Endothelial cell of umbilical vein (primary cell): ENCODE measurements at regions not wholly inside any gene's neighbourhood (a gene's known extent, or its start where the extent isn't known, plus 50 kb on each side); places are given as distances from the start of the nearest gene placed in this dataset.
A peak's percentile ranks its signal among the peaks of the same experiment; 100 is the strongest.

ENCODE experiments used
- BruUV-seq: library from RNA; stranded (reverse); fragments of 400-500 nt; replicated peaks from 2 replicates; lab custom pipeline; 2021; lab: Mats Ljungman, UMichigan
- CTCF ChIA-PET: fragments of 300-600, 350-600 bp; sonication (Branson Sonifier 250); formaldehyde crosslinking; loops from one replicate; lab custom pipeline; 2021; ENCODE audit warnings: antibody characterized with exemption, inconsistent platforms; lab: Charles Lee
- POLR2A ChIA-PET: fragments of 300-600, 350-600 bp; sonication (Branson Sonifier 250); formaldehyde crosslinking; loops from one replicate; lab custom pipeline; 2021; ENCODE audit warnings: antibody characterized with exemption, inconsistent platforms; lab: Charles Lee
- DNase-seq: peaks from one replicate; pipeline ENCODE4 v3.0.0-alpha.2; 2011; ENCODE audit warnings: low read depth, low spot score
- FAIRE-seq: peaks from 2 replicates; lab custom pipeline; 2011; peaks lifted over from hg19 to GRCh38; lab: Jason Lieb, UNC
- H2AFZ ChIP-seq: 2 replicates; pipeline ENCODE4 v1.6.0; 2012; ENCODE audit warnings: low read depth, low read length, control low read depth, inconsistent platforms
- H3K27ac ChIP-seq: 2 replicates; pipeline ENCODE4 v1.5.1; 2011; ENCODE audit warnings: low read depth, mild to moderate bottlenecking, control low read depth, low read length, moderate library complexity; ENCODE audit not compliant: insufficient read depth
- H3K27me3 ChIP-seq, 2 experiments: 2 replicates each; pipeline versions ENCODE4 v1.6.0 to v1.6.1; 2011; ENCODE audit warnings: low read length in 2 of 2, mixed read lengths in 1 of 2; ENCODE audit not compliant: control insufficient read depth in 2 of 2, insufficient read depth in 2 of 2
- H3K36me3 ChIP-seq, 2 experiments: 2 replicates in 1 of 2; 3 replicates in 1 of 2; pipeline ENCODE4 v1.5.1; 2011; ENCODE audit warnings: low read length in 2 of 2, mild to moderate bottlenecking in 1 of 2, moderate library complexity in 1 of 2; ENCODE audit not compliant: control insufficient read depth in 2 of 2, insufficient read depth in 2 of 2; ENCODE audit errors: extremely low read depth in 1 of 2
- H3K4me1 ChIP-seq: 3 replicates; pipeline ENCODE4 v1.5.1; 2011; ENCODE audit warnings: mild to moderate bottlenecking, low read length; ENCODE audit not compliant: control insufficient read depth, insufficient read depth; ENCODE audit errors: extremely low read depth
- H3K4me2 ChIP-seq: 2 replicates; pipeline ENCODE4 v1.6.1; 2011; ENCODE audit warnings: low read length, control low read depth, mixed read lengths; ENCODE audit not compliant: insufficient read depth
- H3K4me3 ChIP-seq, 3 experiments: fragments of 200-600 bp in 1 of 3; sonication (generic), shearing (Covaris generic) in 1 of 3; replicated peaks in 1 of 3; 2 replicates each; pipeline ENCODE4 v1.5.1; 2011 to 2016; ENCODE audit warnings: control low read depth in 3 of 3, low read length in 3 of 3, mild to moderate bottlenecking in 2 of 3, inconsistent platforms in 1 of 3, low read depth in 1 of 3, moderate library complexity in 1 of 3; ENCODE audit not compliant: insufficient read depth in 1 of 3
- H3K79me2 ChIP-seq: 2 replicates; pipeline ENCODE4 v1.6.0; 2012; ENCODE audit warnings: low read length, inconsistent platforms; ENCODE audit not compliant: control insufficient read depth, insufficient read depth
- H3K9ac ChIP-seq: replicated peaks from 2 replicates; pipeline ENCODE3; 2011; ENCODE audit warnings: low read length, control low read depth; ENCODE audit not compliant: insufficient read depth; ENCODE audit errors: extremely low read depth
- H3K9me1 ChIP-seq: replicated peaks from 3 replicates; pipeline ENCODE4 v1.6.0; 2011; ENCODE audit warnings: mild to moderate bottlenecking, low read length; ENCODE audit not compliant: control insufficient read depth, insufficient read depth; ENCODE audit errors: extremely low read depth
- H3K9me3 ChIP-seq: replicated peaks from 2 replicates; pipeline ENCODE4 v1.5.1; 2012; ENCODE audit warnings: low read length, inconsistent platforms; ENCODE audit not compliant: control insufficient read depth, insufficient read depth
- H4K20me1 ChIP-seq: replicated peaks from 2 replicates; pipeline ENCODE3; 2011; ENCODE audit warnings: mild to moderate bottlenecking, low read length; ENCODE audit not compliant: control insufficient read depth, insufficient read depth; ENCODE audit errors: extremely low read depth
- CTCF ChIP-seq, 2 donors: IDR thresholded peaks; 1 replicate in 1 of 2; 2 replicates in 1 of 2; pipeline ENCODE4 v1.5.1; 2011; ENCODE audit warnings: low read length in 2 of 2, mild to moderate bottlenecking in 2 of 2, moderate library complexity in 2 of 2, control low read depth in 1 of 2, inconsistent platforms in 1 of 2, low read depth in 1 of 2; ENCODE audit not compliant: insufficient read depth in 1 of 2; ENCODE audit errors: extremely low read depth in 1 of 2
- EZH2 ChIP-seq: IDR thresholded peaks from 2 replicates; pipeline ENCODE4 v1.6.1; 2012; ENCODE audit warnings: borderline replicate concordance, low read depth, mild to moderate bottlenecking, moderate library complexity, low read length, inconsistent platforms; ENCODE audit not compliant: severe bottlenecking
- FOS ChIP-seq: IDR thresholded peaks from 2 replicates; pipeline ENCODE4 v1.6.1; 2011; ENCODE audit warnings: mild to moderate bottlenecking, low read length, moderate library complexity, borderline replicate concordance; ENCODE audit not compliant: insufficient read depth
- GATA2 ChIP-seq: IDR thresholded peaks from 2 replicates; pipeline ENCODE4 v1.7.0; 2011; ENCODE audit warnings: low read depth, mild to moderate bottlenecking, moderate library complexity, mixed read lengths, low read length; ENCODE audit not compliant: insufficient read length, insufficient read depth
- JUN ChIP-seq: IDR thresholded peaks from 2 replicates; pipeline ENCODE4 v1.6.1; 2011; ENCODE audit warnings: borderline replicate concordance, low read depth; ENCODE audit not compliant: insufficient read length, insufficient read depth
- MAX ChIP-seq: IDR thresholded peaks from 2 replicates; pipeline ENCODE4 v1.6.1; 2011; ENCODE audit not compliant: insufficient read depth, insufficient read length
- MYC ChIP-seq: IDR thresholded peaks from one replicate; pipeline ENCODE4 v1.6.1; 2011; ENCODE audit warnings: mild to moderate bottlenecking, low read depth, low read length
- POLR2A ChIP-seq: IDR thresholded peaks from 2 replicates; pipeline ENCODE4 v1.6.1; 2012; ENCODE audit warnings: low read depth, mild to moderate bottlenecking, control low read depth, low read length
- POLR2AphosphoS5 ChIP-seq: IDR thresholded peaks from 2 replicates; pipeline ENCODE4 v1.6.1; 2012; ENCODE audit warnings: low read depth, mild to moderate bottlenecking, control low read depth, low read length, moderate library complexity; ENCODE audit not compliant: insufficient read depth
- dilution Hi-C: fragments of 300-500 bp; cut with MboI; formaldehyde crosslinking; loops from one replicate; pipeline ENCODE4 v1.15.0; 2019; ENCODE audit warnings: low sequenced_read_pairs; ENCODE audit not compliant: extremely low pct_ligation_motif_present
- intact Hi-C: fragments of 100-400 bp; cut with micrococcal nuclease; formaldehyde crosslinking; loops from one replicate; pipeline ENCODE4 v1.10.0; 2022

GRCh38 chr17:63171428-63172393 is 205.7 kb downstream of the TANC2 start:
- DNase-seq (peak; percentile 61), FAIRE-seq (no peak)
- no TSS peak for BruUV-seq
- Histone ChIP-seq H3K4me3 (no peak overlapping the region), H3K27ac (no peak overlapping the region), H4K20me1 (no peaks in the 10 kb centered on the region), H3K27me3 (no peaks in the 10 kb centered on the region), H3K4me1 (peaks cover 7% of the 10 kb centered on the region), H3K4me2 (peak overlapping the region; percentile 51), H3K9ac (peak overlapping the region; percentile 16), H3K79me2 (no peaks in the 10 kb centered on the region), H3K36me3 (no peaks in the 10 kb centered on the region), H2AFZ (no peak overlapping the region), H3K9me1 (no peaks in the 10 kb centered on the region), H3K9me3 (no peaks in the 10 kb centered on the region)
- intact Hi-C loops: no loop called here
- no peak for TF ChIP-seq EZH2
- no peak for TF ChIP-seq GATA2
- no peak for TF ChIP-seq POLR2A
- TF ChIP-seq JUN: no peak
- TF ChIP-seq FOS: no peak
- no peak for TF ChIP-seq MAX
- no peak for TF ChIP-seq MYC
- TF ChIP-seq POLR2AphosphoS5: no peak
- no peak for TF ChIP-seq CTCF (IDR thresholded peaks at IDR 0.05; ENCODE audit: extremely low read depth in 1 of 2, insufficient read depth in 1 of 2, low read depth in 1 of 2, low read length in 2 of 2)
- ChIA-PET POLR2A (interaction anchor here (0.8 kb wide), 1 partner anchor 186 kb away, joined by 4 read pairs; no protein-coding TSS in a partner anchor), CTCF (interaction anchor here (1.0 to 1.6 kb wide), 4 partner anchors 9 to 234 kb away, joined by 3 to 5 read pairs (median 4); no protein-coding TSS in a partner anchor)
- dilution Hi-C loops: no loop called here
